ACC112 (cell line): ENCODE measurements at regions not wholly inside any gene's neighbourhood (a gene's known extent, or its start where the extent isn't known, plus 50 kb on each side); places are given as distances from the start of the nearest gene placed in this dataset.

Experiments
- H2AFZ ChIP-seq: fragments of 200-600 bp; sonication (generic); one replicate; pipeline ENCODE4 v1.6.0; 2017; ENCODE audit warnings: antibody characterized with exemption, low read length; ENCODE audit not compliant: unreplicated experiment
- H3K27ac ChIP-seq: fragments of 200-600 bp; sonication (generic); 2 replicates; pipeline ENCODE4 v1.5.1; 2014; ENCODE audit warnings: low read depth, mild to moderate bottlenecking, antibody characterized with exemption, low read length, moderate library complexity
- H3K27me3 ChIP-seq: fragments of 200-600 bp; sonication (generic); 2 replicates; pipeline ENCODE4 v1.6.1; 2014; ENCODE audit warnings: mild to moderate bottlenecking, antibody characterized with exemption, low read length, moderate library complexity, mixed read lengths; ENCODE audit not compliant: insufficient read depth
- H3K36me3 ChIP-seq: fragments of 200-600 bp; sonication (generic); 2 replicates; pipeline ENCODE4 v1.6.1; 2016; ENCODE audit warnings: mild to moderate bottlenecking, antibody characterized with exemption, low read length, moderate library complexity, mixed read lengths; ENCODE audit not compliant: insufficient read depth
- H3K4me1 ChIP-seq: fragments of 200-600 bp; sonication (generic); one replicate; pipeline ENCODE4 v1.6.1; 2016; ENCODE audit warnings: low read length, mixed read lengths; ENCODE audit not compliant: insufficient read depth, unreplicated experiment, control insufficient read depth
- H3K4me3 ChIP-seq: fragments of 200-600 bp; sonication (generic); 2 replicates; pipeline ENCODE4 v1.5.1; 2014; ENCODE audit warnings: mild to moderate bottlenecking, low read depth, low read length
- H3K79me2 ChIP-seq: fragments of 200-600 bp; sonication (generic); one replicate; pipeline ENCODE4 v1.6.0; 2016; ENCODE audit warnings: low read length; ENCODE audit not compliant: control insufficient read depth, unreplicated experiment, insufficient read depth

DNA sequence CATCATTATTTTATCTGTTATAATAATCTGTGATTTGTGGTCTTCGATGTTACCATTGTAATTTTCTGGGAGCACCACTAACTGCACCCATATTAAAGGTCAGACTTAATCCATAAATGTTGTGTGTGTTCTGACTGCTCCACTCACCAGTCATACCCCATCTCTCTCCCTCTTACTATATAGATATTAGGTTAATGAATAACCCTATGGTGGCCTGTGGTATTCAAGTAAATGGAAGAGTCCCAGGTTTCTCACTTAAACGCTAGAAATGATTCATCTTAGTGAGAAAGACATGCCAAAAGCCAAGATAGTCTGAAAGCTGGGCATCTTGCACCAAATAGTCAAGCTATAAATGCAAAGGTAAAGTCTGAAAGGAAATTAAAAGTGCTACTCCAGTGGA lies 1358.5 kb downstream of the ROBO2 start:
- Histone ChIP-seq H3K4me3 (no peak overlapping the region), H3K4me1 (no peaks in the 10 kb centered on the region), H3K27me3 (peaks cover 16% of the 10 kb centered on the region), H2AFZ (no peak overlapping the region), H3K27ac (no peak overlapping the region), H3K79me2 (no peaks in the 10 kb centered on the region), H3K36me3 (no peaks in the 10 kb centered on the region)

DNA sequence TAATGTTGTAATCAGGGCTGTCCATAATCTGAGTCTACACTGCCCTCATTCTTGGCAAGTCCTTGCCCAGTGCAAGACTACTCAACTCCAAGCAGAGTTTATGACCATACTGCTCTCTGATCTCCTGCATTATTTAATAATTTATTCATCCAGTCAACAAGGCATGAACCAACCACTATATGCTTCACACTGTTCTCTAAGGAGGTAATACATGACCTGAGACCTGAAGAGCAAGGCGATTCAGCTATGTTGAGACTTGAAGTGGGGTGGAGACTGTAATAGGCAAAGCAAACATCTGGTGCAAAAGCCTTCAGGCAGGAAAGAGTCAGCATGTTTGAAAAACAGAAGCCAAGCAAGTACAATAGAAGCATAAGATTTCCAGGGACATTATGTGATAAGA lies 1362.8 kb downstream of the ROBO2 start:
- Histone ChIP-seq H3K36me3 (no peaks in the 10 kb centered on the region), H3K27me3 (peaks cover 17% of the 10 kb centered on the region), H3K79me2 (no peaks in the 10 kb centered on the region), H2AFZ (no peak overlapping the region), H3K4me1 (no peaks in the 10 kb centered on the region), H3K4me3 (no peak overlapping the region), H3K27ac (no peak overlapping the region)

DNA sequence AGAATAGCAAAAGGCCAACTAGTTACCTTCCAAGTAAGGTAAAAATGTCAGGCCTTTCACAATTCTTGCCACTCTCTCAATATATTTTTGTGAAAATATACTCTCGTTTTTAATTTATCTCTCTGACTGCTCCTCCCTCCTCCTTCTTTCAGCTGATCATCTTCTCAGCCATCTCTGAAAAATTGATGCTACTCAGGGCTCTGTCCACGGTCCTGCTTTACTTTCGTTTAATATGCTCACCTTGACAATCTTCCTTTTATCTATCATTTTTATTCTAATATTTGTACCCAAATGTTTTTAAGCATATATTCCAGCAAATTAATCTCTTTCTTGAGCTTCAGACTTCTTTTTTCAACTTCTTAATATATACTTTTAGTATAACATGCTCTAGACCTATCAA lies 1362.1 kb downstream of the ROBO1 start:
- H2AFZ ChIP-seq: no peak overlapping the region
- no peak overlapping the region for H3K4me3 ChIP-seq
- H3K27ac ChIP-seq: no peak overlapping the region
- H3K79me2 ChIP-seq: no peaks in the 10 kb centered on the region
- H3K27me3 ChIP-seq: peaks cover 13% of the 10 kb centered on the region
- H3K36me3 ChIP-seq: no peaks in the 10 kb centered on the region
- no peaks in the 10 kb centered on the region for H3K4me1 ChIP-seq

DNA sequence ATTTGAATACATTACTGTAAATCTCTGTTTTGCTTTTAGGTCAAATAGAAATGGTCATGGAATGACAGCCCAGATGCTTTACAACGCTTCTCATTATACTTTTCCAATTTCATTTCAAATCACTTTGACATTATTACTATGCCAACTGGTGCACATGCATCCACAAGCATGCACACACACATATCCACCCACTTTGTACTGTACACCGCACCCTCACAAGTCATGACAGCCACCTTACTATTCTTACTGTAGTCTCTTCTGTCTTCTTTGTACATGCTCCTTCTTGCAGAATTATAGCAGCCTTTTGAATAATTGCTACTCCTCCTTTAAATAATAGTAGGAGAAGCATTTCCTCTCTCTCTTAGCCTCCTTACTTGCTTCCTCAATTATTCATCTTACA lies 1361.4 kb downstream of the ROBO1 start:
- Histone ChIP-seq H3K4me3 (no peak overlapping the region), H3K27me3 (peaks cover 19% of the 10 kb centered on the region), H3K27ac (no peak overlapping the region)

DNA sequence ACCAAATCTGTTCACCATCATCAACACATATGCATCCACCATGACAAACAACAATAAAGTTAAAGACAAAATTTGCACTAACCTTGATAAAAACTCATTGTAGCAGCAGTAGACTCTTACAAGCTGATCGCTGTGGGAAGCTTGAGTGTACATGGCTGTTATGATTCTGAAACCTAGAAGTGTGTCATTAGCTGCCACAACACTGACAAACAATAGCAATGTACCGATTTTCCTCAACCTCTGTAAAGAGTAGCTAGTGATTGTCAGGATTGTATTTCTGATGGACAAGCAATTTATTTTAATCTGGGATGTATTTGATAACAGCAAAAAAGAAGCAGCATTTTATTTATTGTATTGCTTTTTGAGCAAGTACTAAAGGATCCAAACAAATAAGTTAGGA lies 1357.7 kb downstream of the ROBO1 start:
- no peak overlapping the region for H3K27ac ChIP-seq
- H3K27me3 ChIP-seq: peaks cover 35% of the 10 kb centered on the region
- no peak overlapping the region for H3K4me3 ChIP-seq
- H3K4me1 ChIP-seq: no peaks in the 10 kb centered on the region
- no peaks in the 10 kb centered on the region for H3K79me2 ChIP-seq
- no peak overlapping the region for H2AFZ ChIP-seq
- no peaks in the 10 kb centered on the region for H3K36me3 ChIP-seq

More for the DNA sequence above, 1361.4 kb downstream of the ROBO1 start:
- Histone ChIP-seq H2AFZ (no peak overlapping the region), H3K36me3 (no peaks in the 10 kb centered on the region), H3K79me2 (no peaks in the 10 kb centered on the region), H3K4me1 (no peaks in the 10 kb centered on the region)

DNA sequence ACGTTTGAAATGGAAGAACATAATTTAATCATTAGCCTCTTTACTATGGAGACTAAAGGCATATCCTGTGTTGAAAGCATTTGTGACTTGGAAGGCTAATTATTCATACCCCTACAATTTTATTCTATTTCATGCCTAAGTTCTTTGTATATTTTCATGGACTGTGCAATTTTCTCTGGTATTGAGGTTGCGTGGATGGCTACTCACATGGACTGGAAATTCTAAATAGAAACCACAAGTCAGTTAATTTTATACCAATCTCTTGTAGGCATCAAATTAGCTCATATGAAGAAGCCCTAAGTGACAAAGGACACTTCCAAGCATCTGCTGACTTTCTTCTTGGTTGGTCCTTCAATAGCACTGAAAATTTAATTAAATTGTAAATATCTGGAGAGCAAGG lies 1353.5 kb downstream of the ROBO1 start:
- Histone ChIP-seq H3K4me1 (no peaks in the 10 kb centered on the region), H3K27me3 (peaks cover 23% of the 10 kb centered on the region), H3K4me3 (no peak overlapping the region), H3K27ac (no peak overlapping the region), H3K79me2 (no peaks in the 10 kb centered on the region), H2AFZ (no peak overlapping the region), H3K36me3 (no peaks in the 10 kb centered on the region)

DNA sequence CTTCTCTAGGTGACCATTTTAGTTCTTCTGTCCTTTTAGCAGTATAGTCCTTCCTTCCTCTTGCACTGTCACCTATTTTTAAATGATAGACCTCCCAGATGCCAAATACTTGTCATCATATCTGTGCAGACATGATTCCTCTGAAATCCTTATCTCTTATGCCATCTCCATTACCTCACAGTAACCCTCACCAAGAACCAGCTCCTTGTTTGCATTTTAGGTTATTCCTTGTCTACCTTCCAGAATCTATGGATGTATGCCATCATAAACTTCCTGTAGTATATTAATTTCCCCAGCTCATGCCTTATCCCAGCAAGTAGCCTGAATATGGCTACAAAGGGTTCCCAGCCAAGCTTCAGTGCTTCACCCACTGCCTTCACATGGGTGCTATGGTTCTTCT lies 1347.2 kb downstream of the ROBO1 start:
- H3K27ac ChIP-seq: no peak overlapping the region
- no peaks in the 10 kb centered on the region for H3K4me1 ChIP-seq
- no peak overlapping the region for H3K4me3 ChIP-seq
- no peak overlapping the region for H2AFZ ChIP-seq
- 0 out of 2 replicates have a peak, but pooled peaks cover 3% of the 10 kb centered on the region for H3K27me3 ChIP-seq
- H3K79me2 ChIP-seq: no peaks in the 10 kb centered on the region
- H3K36me3 ChIP-seq: no peaks in the 10 kb centered on the region

DNA sequence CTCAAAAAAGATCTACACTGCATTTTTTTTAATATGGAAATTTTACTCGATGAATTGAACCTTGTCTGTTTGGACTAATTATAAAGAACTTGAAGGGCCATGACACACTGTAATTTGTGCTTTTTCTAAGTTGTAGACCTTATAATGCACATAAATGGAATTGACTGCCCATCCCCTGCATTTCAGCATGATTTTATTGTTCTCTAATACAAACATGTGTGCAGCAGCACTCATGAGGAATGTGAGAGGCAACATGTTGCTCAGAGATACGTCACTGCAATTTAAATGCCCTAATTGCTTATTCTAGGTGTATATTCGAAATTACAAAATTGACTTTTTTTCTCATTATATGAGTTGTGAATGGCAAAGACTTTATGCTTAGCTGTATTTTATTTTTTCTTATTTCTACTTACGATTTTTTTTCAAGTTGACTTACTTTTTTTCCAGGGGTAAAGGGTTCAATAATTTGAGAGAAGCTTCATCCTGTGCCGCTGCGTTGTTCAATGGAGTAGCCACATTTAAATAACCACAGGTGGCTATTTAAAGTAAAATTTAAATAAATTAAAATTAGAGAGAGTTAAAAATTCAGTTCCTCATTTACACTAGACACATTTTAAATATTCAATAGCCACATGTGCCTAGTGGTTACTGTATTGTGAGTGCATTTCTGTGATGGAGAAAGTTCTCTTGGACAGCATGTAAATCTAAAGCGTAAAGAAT lies 1346.4 kb downstream of the ROBO1 start:
- Histone ChIP-seq H3K27ac (no peak overlapping the region), H3K36me3 (no peaks in the 10 kb centered on the region), H2AFZ (no peak overlapping the region), H3K4me1 (no peaks in the 10 kb centered on the region), H3K4me3 (no peak overlapping the region), H3K79me2 (no peaks in the 10 kb centered on the region), H3K27me3 (0 out of 2 replicates have a peak, but pooled peaks cover 3% of the 10 kb centered on the region)

DNA sequence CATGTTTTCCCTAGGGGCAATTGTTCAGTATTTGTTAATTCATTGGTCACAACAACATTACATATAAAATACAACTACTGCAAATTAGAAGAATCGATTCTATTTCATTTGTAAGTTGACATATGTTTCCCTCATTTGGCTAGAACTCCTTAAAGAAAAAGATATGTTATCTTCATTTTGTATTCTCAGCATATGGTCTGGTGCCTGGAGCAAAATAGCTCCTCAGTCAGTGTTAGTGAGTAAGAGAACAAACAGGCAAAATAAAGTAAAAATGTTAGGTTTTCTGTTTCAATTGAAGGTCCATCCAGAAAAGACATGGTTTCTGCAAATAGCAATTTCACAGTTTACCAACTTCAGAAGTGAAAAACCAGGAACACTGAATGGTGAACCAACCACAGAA lies 1343.1 kb downstream of the ROBO1 start:
- no peaks in the 10 kb centered on the region for H3K4me1 ChIP-seq
- H3K27ac ChIP-seq: no peak overlapping the region
- H3K27me3 ChIP-seq: 0 out of 2 replicates have a peak, but pooled peaks cover 3% of the 10 kb centered on the region
- H3K4me3 ChIP-seq: no peak overlapping the region
- no peak overlapping the region for H2AFZ ChIP-seq
- H3K36me3 ChIP-seq: no peaks in the 10 kb centered on the region
- H3K79me2 ChIP-seq: no peaks in the 10 kb centered on the region

DNA sequence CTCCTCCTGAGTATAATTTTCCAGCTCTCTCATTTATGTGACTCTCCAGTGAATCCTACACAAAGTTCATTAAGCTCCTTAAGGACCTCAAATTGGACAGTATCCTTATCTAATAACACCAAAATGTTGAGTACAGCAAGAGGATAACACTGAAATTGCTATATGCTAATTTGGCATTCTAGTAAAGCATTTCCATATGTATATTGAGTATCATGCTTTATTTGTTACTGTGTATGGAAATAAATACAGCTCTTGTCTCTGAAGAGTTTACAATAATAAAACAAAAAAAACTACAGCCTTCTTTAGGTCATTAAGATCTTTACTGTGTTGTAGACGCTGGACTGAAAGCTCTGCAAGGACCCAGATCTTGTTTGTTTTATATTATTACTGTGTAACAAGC lies 1341.3 kb downstream of the ROBO1 start:
- Histone ChIP-seq H3K27me3 (0 out of 2 replicates have a peak, but pooled peaks cover 3% of the 10 kb centered on the region), H3K27ac (no peak overlapping the region), H2AFZ (no peak overlapping the region), H3K4me3 (no peak overlapping the region), H3K79me2 (no peaks in the 10 kb centered on the region), H3K4me1 (no peaks in the 10 kb centered on the region), H3K36me3 (no peaks in the 10 kb centered on the region)

DNA sequence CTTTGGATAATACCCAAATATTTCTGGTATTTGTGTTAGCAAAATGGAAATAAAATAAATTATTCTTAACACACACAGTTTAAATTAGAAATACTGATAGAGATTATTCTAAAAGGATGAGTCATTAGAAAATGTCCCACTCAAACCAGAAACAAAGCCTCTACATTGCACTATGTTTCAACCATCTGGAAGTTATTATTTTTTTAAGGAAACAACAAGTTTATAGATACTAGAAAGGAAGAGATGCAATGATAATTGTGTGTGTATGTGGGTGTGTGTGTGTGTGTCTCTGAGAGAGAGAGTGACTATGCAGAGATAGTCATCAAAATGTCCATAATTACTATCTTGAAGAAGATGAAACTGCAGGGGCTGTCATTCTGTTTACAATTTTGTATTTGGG lies 1340.5 kb downstream of the ROBO1 start:
- Histone ChIP-seq H3K79me2 (no peaks in the 10 kb centered on the region), H3K36me3 (no peaks in the 10 kb centered on the region), H3K27me3 (0 out of 2 replicates have a peak, but pooled peaks cover 3% of the 10 kb centered on the region), H3K4me3 (no peak overlapping the region), H3K4me1 (no peaks in the 10 kb centered on the region), H3K27ac (no peak overlapping the region), H2AFZ (no peak overlapping the region)
